ENCODE measurements at regions not wholly inside any gene's neighbourhood (a gene's known extent, or its start where the extent isn't known, plus 50 kb on each side); places are given as distances from the start of the nearest gene placed in this dataset.

- Histone ChIP-seq H3K27ac (no peak overlapping the region), H3K27me3 (no peaks in the 10 kb centered on the region), H3K4me3 (no peak overlapping the region), H3K9ac (ENCODE audit: low read depth in 2 of 2, low read length in 2 of 2) (no peak overlapping the region), H3K36me3 (no peaks in the 10 kb centered on the region), H3K9me3 (no peaks in the 10 kb centered on the region), H3K4me1 (no peaks in the 10 kb centered on the region)
- no peak for DNase-seq
- intact Hi-C loops (cut with DNase I): no loop called here
- TF ChIP-seq CTCF (IDR thresholded peaks at IDR 0.05): no peak
Measured at GRCh38 chr18:27419646-27420045, 234.5 kb upstream of the CHST9 start.

GRCh38 chr18:27415495-27415894 is 230.4 kb upstream of the CHST9 start:
- Histone ChIP-seq H3K4me1 (no peaks in the 10 kb centered on the region), H3K36me3 (no peaks in the 10 kb centered on the region), H3K27ac (no peak overlapping the region), H3K4me3 (no peak overlapping the region), H3K9ac (ENCODE audit: low read depth in 2 of 2, low read length in 2 of 2) (no peak overlapping the region), H3K9me3 (no peaks in the 10 kb centered on the region), H3K27me3 (no peaks in the 10 kb centered on the region)
- TF ChIP-seq CTCF (IDR thresholded peaks at IDR 0.05): no peak
- intact Hi-C loops (cut with DNase I): no loop called here
- DNase-seq: no peak

- H3K4me3 ChIP-seq: no peak overlapping the region
- intact Hi-C loops (cut with DNase I): no loop called here
Measured at GRCh38 chr18:27414682-27415081, 229.6 kb upstream of the CHST9 start.

DNA sequence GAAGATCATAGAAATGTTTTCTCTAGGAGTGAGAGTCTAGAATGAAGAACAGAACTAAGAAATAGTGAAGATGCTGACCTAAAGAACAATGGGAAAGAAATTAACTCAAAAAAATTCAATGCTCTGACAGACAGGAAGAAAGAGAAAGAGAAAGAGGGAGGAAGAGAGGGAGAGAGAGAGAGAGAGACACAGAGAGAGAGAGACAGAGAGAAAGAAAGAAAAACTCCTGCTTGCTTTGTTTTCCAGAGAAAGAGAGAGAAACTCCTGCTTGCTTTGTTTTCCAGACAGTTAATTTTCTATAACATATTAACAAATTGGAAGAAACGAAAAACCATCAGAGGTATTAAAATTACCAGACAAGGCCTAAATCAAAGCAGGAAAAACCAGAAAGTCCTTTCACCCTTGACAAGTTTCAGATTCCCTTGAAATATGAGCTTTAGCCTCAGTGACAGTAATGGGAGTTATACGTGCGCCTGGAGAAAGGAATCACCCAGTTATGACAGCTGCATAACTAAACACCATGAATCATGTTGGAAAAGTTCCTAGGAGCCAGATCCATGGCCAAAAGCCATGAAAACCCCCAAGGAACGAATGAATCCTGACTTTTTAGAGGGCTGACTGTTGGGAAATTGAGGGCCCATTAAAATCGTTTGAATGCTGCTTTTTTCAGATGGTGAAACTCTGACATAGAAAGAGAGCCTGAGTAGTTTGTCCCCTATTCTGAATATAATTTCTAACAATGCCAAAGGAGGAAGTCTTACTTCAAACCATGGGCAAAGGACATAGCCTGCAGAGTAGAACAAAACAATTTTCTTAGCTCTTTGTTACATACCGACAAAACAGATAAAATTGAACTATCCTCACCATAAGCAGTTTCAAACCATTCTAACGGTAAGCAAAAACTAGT is 228.6 kb upstream of the CHST9 start:
- Histone ChIP-seq H3K9me3 (no peaks in the 10 kb centered on the region), H3K27me3 (no peaks in the 10 kb centered on the region), H3K4me3 (no peak overlapping the region), H3K27ac (no peak overlapping the region), H3K4me1 (no peaks in the 10 kb centered on the region), H3K9ac (ENCODE audit: low read depth in 2 of 2, low read length in 2 of 2) (no peak overlapping the region), H3K36me3 (no peaks in the 10 kb centered on the region)
- intact Hi-C loops (cut with DNase I): no loop called here
- DNase-seq: peak; percentile 20
- TF ChIP-seq CTCF (IDR thresholded peaks at IDR 0.05): no peak

More at GRCh38 chr18:27414682-27415081, 229.6 kb upstream of the CHST9 start:
- no peaks in the 10 kb centered on the region for H3K9me3 ChIP-seq
- H3K27me3 ChIP-seq: no peaks in the 10 kb centered on the region
- no peak for DNase-seq
- H3K36me3 ChIP-seq: no peaks in the 10 kb centered on the region
- no peak overlapping the region for H3K9ac ChIP-seq (ENCODE audit: low read depth in 2 of 2, low read length in 2 of 2)
- no peak overlapping the region for H3K27ac ChIP-seq
- TF ChIP-seq CTCF (IDR thresholded peaks at IDR 0.05): no peak
- H3K4me1 ChIP-seq: no peaks in the 10 kb centered on the region

DNA sequence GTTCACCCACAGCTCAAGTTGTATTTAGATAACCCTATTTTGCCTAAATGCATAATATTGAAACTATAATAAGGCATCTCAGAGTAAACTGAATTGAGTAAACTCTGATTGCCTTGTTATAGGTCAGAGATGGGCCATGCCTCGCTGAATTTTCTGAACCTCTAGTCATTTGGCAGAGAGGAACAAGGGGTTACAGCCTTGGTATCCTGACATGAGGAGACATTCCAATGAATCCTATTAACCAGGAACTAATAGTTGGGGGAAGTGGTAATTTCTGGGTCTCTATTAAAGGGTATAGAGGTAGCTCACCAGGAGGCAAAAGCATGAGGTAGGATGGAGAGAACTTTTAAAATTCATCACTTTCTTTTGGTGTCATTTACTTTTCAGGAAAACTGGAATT is 227.4 kb upstream of the CHST9 start:
- no peaks in the 10 kb centered on the region for H3K27me3 ChIP-seq
- no peak for TF ChIP-seq CTCF (IDR thresholded peaks at IDR 0.05)
- intact Hi-C loops (cut with DNase I): no loop called here

More for the DNA sequence above, 227.4 kb upstream of the CHST9 start:
- no peaks in the 10 kb centered on the region for H3K36me3 ChIP-seq
- H3K27ac ChIP-seq: no peak overlapping the region
- H3K9ac ChIP-seq (ENCODE audit: low read depth in 2 of 2, low read length in 2 of 2): no peak overlapping the region
- DNase-seq: no peak
- no peaks in the 10 kb centered on the region for H3K9me3 ChIP-seq
- no peak overlapping the region for H3K4me3 ChIP-seq
- no peaks in the 10 kb centered on the region for H3K4me1 ChIP-seq
